T-helper 1 cell treated with Interleukin-12 subunit alpha and Interleukin-12 subunit beta and Interleukin-4 antibody, amounts not matched to agents 30 μg/mL and 1 μg/mL, for 36 hours (primary cell): ENCODE measurements at regions not wholly inside any gene's neighbourhood (a gene's known extent, or its start where the extent isn't known, plus 50 kb on each side); places are given as distances from the start of the nearest gene placed in this dataset.
A peak's percentile ranks its signal among the peaks of the same experiment; 100 is the strongest.
"Not testable (repeated sequence)": the region's sequence is repeated elsewhere in the genome, so short reads cannot be mapped to it uniquely, and the experiment has no call there.

Experiments
- H3K27ac Mint-ChIP-seq: one replicate; pipeline ENCODE4 v1.8.0; 2021; ENCODE audit warnings: mild to moderate bottlenecking, mixed read lengths
- H3K27me3 Mint-ChIP-seq: one replicate; pipeline ENCODE4 v1.8.0; 2021; ENCODE audit warnings: low read depth, mixed read lengths
- H3K36me3 Mint-ChIP-seq: one replicate; pipeline ENCODE4 v1.8.0; 2021; ENCODE audit warnings: low read depth, mixed read lengths
- H3K4me1 Mint-ChIP-seq: one replicate; pipeline ENCODE4 v1.8.0; 2021; ENCODE audit warnings: low read depth, mixed read lengths
- H3K4me3 Mint-ChIP-seq: one replicate; pipeline ENCODE4 v1.8.0; 2021; ENCODE audit warnings: mild to moderate bottlenecking, moderate library complexity, mixed read lengths
- H3K9me3 Mint-ChIP-seq: one replicate; pipeline ENCODE4 v1.8.0; 2021; ENCODE audit warnings: mixed read lengths

GRCh38 chr9:30015073-30015472 is 2369.4 kb upstream of the ACO1 start:
- H3K36me3 Mint-ChIP-seq: no peaks in the 10 kb centered on the region
- no peak overlapping the region for H3K27ac Mint-ChIP-seq
- no peaks in the 10 kb centered on the region for H3K9me3 Mint-ChIP-seq
- H3K4me3 Mint-ChIP-seq: no peak overlapping the region
- no peaks in the 10 kb centered on the region for H3K4me1 Mint-ChIP-seq
- no peaks in the 10 kb centered on the region for H3K27me3 Mint-ChIP-seq

- H3K9me3 Mint-ChIP-seq: no peaks in the 10 kb centered on the region
- H3K4me3 Mint-ChIP-seq: no peak overlapping the region
- no peak overlapping the region for H3K27ac Mint-ChIP-seq
- H3K27me3 Mint-ChIP-seq: no peaks in the 10 kb centered on the region
- no peaks in the 10 kb centered on the region for H3K36me3 Mint-ChIP-seq
- H3K4me1 Mint-ChIP-seq: no peaks in the 10 kb centered on the region
Observed at GRCh38 chr9:30020161-30020560, 2364.3 kb upstream of the ACO1 start.

GRCh38 chr9:30035761-30036160 is 2348.7 kb upstream of the ACO1 start:
- no peaks in the 10 kb centered on the region for H3K9me3 Mint-ChIP-seq

GRCh38 chr9:30036558-30036957 is 2347.9 kb upstream of the ACO1 start:
- Mint-ChIP-seq H3K4me3 (no peak overlapping the region), H3K27me3 (no peaks in the 10 kb centered on the region), H3K9me3 (no peaks in the 10 kb centered on the region), H3K4me1 (no peaks in the 10 kb centered on the region), H3K36me3 (no peaks in the 10 kb centered on the region), H3K27ac (no peak overlapping the region)

More at GRCh38 chr9:30035761-30036160, 2348.7 kb upstream of the ACO1 start:
- Mint-ChIP-seq H3K27me3 (no peaks in the 10 kb centered on the region), H3K4me1 (no peaks in the 10 kb centered on the region), H3K4me3 (no peak overlapping the region), H3K27ac (no peak overlapping the region), H3K36me3 (no peaks in the 10 kb centered on the region)

- Mint-ChIP-seq H3K36me3 (no peaks in the 10 kb centered on the region), H3K27me3 (no peaks in the 10 kb centered on the region), H3K4me1 (no peaks in the 10 kb centered on the region), H3K9me3 (no peaks in the 10 kb centered on the region), H3K4me3 (no peak overlapping the region), H3K27ac (no peak overlapping the region)
Observed at GRCh38 chr9:30039712-30040111, 2344.7 kb upstream of the ACO1 start.

- H3K27ac Mint-ChIP-seq: no peak overlapping the region
Observed at GRCh38 chr9:30048396-30048795, 2336.0 kb upstream of the ACO1 start.

GRCh38 chr9:30058463-30058862 is 2326.0 kb upstream of the ACO1 start:
- Mint-ChIP-seq H3K9me3 (no peaks in the 10 kb centered on the region), H3K36me3 (no peaks in the 10 kb centered on the region), H3K4me3 (no peak overlapping the region), H3K4me1 (no peaks in the 10 kb centered on the region), H3K27me3 (no peaks in the 10 kb centered on the region), H3K27ac (no peak overlapping the region)

More at GRCh38 chr9:30048396-30048795, 2336.0 kb upstream of the ACO1 start:
- no peaks in the 10 kb centered on the region for H3K36me3 Mint-ChIP-seq
- no peaks in the 10 kb centered on the region for H3K4me1 Mint-ChIP-seq
- H3K9me3 Mint-ChIP-seq: no peaks in the 10 kb centered on the region
- H3K27me3 Mint-ChIP-seq: no peaks in the 10 kb centered on the region
- no peak overlapping the region for H3K4me3 Mint-ChIP-seq

- no peaks in the 10 kb centered on the region for H3K4me1 Mint-ChIP-seq
- H3K27me3 Mint-ChIP-seq: no peaks in the 10 kb centered on the region
- no peaks in the 10 kb centered on the region for H3K36me3 Mint-ChIP-seq
- no peak overlapping the region for H3K4me3 Mint-ChIP-seq
- no peaks in the 10 kb centered on the region for H3K9me3 Mint-ChIP-seq
- H3K27ac Mint-ChIP-seq: no peak overlapping the region
Observed at GRCh38 chr9:30060976-30061375, 2323.5 kb upstream of the ACO1 start.

GRCh38 chr9:30065888-30066287 is 2318.6 kb upstream of the ACO1 start:
- H3K4me3 Mint-ChIP-seq: no peak overlapping the region
- no peak overlapping the region for H3K27ac Mint-ChIP-seq
- no peaks in the 10 kb centered on the region for H3K4me1 Mint-ChIP-seq
- H3K36me3 Mint-ChIP-seq: no peaks in the 10 kb centered on the region
- H3K9me3 Mint-ChIP-seq: no peaks in the 10 kb centered on the region
- H3K27me3 Mint-ChIP-seq: no peaks in the 10 kb centered on the region

GRCh38 chr9:30069236-30069635 is 2315.2 kb upstream of the ACO1 start:
- H3K27me3 Mint-ChIP-seq, H3K36me3 Mint-ChIP-seq, H3K27ac Mint-ChIP-seq, H3K4me1 Mint-ChIP-seq, H3K4me3 Mint-ChIP-seq: not testable (repeated sequence)
- H3K9me3 Mint-ChIP-seq: peaks cover 12% of the 10 kb centered on the region

GRCh38 chr9:30075022-30075421 is 2309.4 kb upstream of the ACO1 start:
- Mint-ChIP-seq H3K36me3 (peaks cover 3% of the 10 kb centered on the region), H3K4me3 (no peak overlapping the region), H3K9me3 (peaks cover 31% of the 10 kb centered on the region), H3K27me3 (no peaks in the 10 kb centered on the region), H3K4me1 (peaks cover 24% of the 10 kb centered on the region), H3K27ac (peak overlapping the region; percentile 61)

GRCh38 chr9:30075451-30076199 is 2308.8 kb upstream of the ACO1 start:
- Mint-ChIP-seq H3K36me3 (peaks cover 3% of the 10 kb centered on the region), H3K4me3 (no peak overlapping the region), H3K27me3 (no peaks in the 10 kb centered on the region), H3K4me1 (peaks cover 24% of the 10 kb centered on the region), H3K9me3 (peaks cover 31% of the 10 kb centered on the region), H3K27ac (peak overlapping the region; percentile 22)

- peaks cover 24% of the 10 kb centered on the region for H3K9me3 Mint-ChIP-seq
- peak overlapping the region; percentile 30 for H3K4me3 Mint-ChIP-seq
- H3K27ac Mint-ChIP-seq: peak overlapping the region; percentile 77
- no peaks in the 10 kb centered on the region for H3K27me3 Mint-ChIP-seq
- H3K36me3 Mint-ChIP-seq: peaks cover 2% of the 10 kb centered on the region
- H3K4me1 Mint-ChIP-seq: peaks cover 24% of the 10 kb centered on the region
Observed at GRCh38 chr9:30078195-30078594, 2306.2 kb upstream of the ACO1 start.

GRCh38 chr9:30089428-30089827 is 2295.0 kb upstream of the ACO1 start:
- Mint-ChIP-seq H3K27me3 (no peaks in the 10 kb centered on the region), H3K27ac (no peak overlapping the region), H3K4me3 (no peak overlapping the region), H3K36me3 (no peaks in the 10 kb centered on the region), H3K4me1 (no peaks in the 10 kb centered on the region), H3K9me3 (peaks cover 3% of the 10 kb centered on the region)

- Mint-ChIP-seq H3K4me1 (no peaks in the 10 kb centered on the region), H3K9me3 (peaks cover 8% of the 10 kb centered on the region), H3K4me3 (no peak overlapping the region), H3K36me3 (no peaks in the 10 kb centered on the region), H3K27ac (no peak overlapping the region), H3K27me3 (no peaks in the 10 kb centered on the region)
Observed at GRCh38 chr9:30103647-30104394, 2280.6 kb upstream of the ACO1 start.
